ENCODE measurements at regions not wholly inside any gene's neighbourhood (a gene's known extent, or its start where the extent isn't known, plus 50 kb on each side); places are given as distances from the start of the nearest gene placed in this dataset.
"Not testable (repeated sequence)": the region's sequence is repeated elsewhere in the genome, so short reads cannot be mapped to it uniquely, and the experiment has no call there.

GRCh38 chr3:16077681-16078080 lies 96.8 kb upstream of the GALNT15 start:
- TF ChIP-seq POLR2A, POLR2AphosphoS5, CTCF (IDR thresholded peaks at IDR 0.05): not testable (repeated sequence)
